Stimulated activated CD8-positive, alpha-beta memory T cell treated with anti-CD3 and anti-CD28 coated beads, Interleukin-7, amount 100 ng/mL, for 48 hours (primary cell): ENCODE measurements at regions not wholly inside any gene's neighbourhood (a gene's known extent, or its start where the extent isn't known, plus 50 kb on each side); places are given as distances from the start of the nearest gene placed in this dataset.

ENCODE experiments used
- DNase-seq, 2 donors: peaks; one replicate each; pipeline ENCODE4 v3.0.0-alpha.2; 2020; ENCODE audit warnings: low read depth in 1 of 2; ENCODE audit errors: extremely low read depth in 1 of 2

- DNase-seq = no peak
Measured at GRCh38 chr7:130926001-130926691, 192.1 kb upstream of the KLF14 start.

- DNase-seq = no peak
Measured at GRCh38 chr7:130927062-130927461, 193.1 kb upstream of the KLF14 start.

GRCh38 chr7:130927564-130927963 lies 193.6 kb upstream of the KLF14 start:
- DNase-seq = no peak

GRCh38 chr7:130929896-130930659 lies 196.1 kb upstream of the KLF14 start:
- no peak for DNase-seq

- DNase-seq = no peak
Measured at GRCh38 chr7:130930681-130931080, 196.7 kb upstream of the KLF14 start.

GRCh38 chr7:130931423-130931822 lies 197.4 kb upstream of the KLF14 start:
- DNase-seq = no peak

DNA sequence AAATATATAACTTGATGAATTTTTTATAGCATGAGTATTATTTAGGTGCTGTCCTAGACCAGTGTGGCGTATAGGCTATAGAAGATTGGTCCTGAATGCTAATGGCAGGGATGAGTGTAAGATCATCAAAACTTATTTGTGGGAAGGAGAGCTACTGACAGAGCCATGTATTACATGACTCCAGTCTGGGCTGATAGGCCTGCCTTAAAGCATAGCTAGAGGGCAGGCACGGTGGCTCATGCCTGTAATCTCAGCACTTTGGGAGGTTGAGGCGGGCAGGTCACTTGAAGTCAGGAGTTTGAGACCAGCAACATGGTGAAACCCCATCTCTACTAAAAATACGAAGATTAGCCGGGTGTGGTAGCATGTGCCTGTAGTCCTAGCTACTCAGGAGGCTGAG lies 198.1 kb upstream of the KLF14 start:
- no peak for DNase-seq

GRCh38 chr7:130932667-130933432 lies 198.8 kb upstream of the KLF14 start:
- DNase-seq = no peak

GRCh38 chr7:130933919-130934318 lies 199.9 kb upstream of the KLF14 start:
- DNase-seq = no peak

- no peak for DNase-seq
Measured at GRCh38 chr7:130935564-130936157, 201.7 kb upstream of the KLF14 start.

GRCh38 chr7:130936202-130936931 lies 202.4 kb upstream of the KLF14 start:
- DNase-seq = no peak

DNA sequence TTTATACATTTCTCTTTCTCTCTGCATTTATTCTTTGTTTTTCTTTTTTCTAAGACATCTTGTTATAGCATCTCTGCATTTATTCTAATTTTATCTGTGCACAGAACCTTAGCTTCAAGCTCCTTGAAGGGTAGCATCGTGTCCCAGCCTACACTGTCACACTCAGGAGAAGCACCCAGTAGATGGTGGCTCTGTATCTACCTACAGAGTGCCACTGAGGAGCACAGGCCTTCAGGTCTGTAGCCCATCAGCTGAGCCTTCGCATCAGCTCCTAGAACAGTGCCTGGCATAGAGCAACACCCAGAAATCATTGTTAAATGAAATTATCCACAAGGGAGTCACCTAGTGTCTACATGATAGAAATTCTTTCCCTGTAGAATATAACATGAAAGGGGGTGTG lies 203.0 kb upstream of the KLF14 start:
- DNase-seq = no peak

DNA sequence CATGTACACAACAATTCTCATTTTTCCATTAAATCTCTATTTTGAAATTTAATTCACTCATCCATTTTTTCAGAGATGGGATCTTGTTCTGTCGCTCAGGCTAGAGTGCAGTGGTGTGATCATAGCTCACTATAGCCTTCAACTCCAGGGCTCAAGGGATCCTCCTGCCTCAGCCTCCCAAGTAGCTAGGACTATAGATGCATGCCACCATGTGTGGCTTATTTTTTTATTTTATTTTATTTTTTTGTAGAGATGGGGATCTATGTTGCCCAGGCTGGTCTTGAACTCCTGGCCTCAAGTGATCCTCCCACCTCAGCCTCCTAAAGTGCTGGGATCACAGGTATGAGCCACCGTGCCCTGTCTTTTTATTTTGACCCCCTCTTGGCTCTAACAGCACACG lies 203.8 kb upstream of the KLF14 start:
- no peak for DNase-seq

DNA sequence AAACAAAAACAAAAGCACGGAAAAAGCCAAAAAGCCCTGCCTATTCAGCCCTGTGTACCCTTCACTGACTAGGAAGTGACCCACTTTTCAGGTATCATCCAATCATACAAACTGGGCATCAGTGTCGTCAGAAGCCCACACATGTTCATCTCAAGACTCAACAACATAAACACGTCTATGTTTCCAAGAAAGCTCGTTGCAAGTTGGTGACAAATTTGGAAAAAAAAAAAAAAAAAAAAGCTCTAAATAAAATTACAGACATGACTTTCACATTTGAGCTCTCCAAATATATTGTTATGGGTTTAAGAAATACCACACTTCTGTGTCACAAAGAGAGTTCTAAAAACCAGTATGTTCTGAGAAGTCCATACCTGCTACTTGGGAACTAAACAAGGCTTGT lies 204.7 kb upstream of the KLF14 start:
- no peak for DNase-seq

DNA sequence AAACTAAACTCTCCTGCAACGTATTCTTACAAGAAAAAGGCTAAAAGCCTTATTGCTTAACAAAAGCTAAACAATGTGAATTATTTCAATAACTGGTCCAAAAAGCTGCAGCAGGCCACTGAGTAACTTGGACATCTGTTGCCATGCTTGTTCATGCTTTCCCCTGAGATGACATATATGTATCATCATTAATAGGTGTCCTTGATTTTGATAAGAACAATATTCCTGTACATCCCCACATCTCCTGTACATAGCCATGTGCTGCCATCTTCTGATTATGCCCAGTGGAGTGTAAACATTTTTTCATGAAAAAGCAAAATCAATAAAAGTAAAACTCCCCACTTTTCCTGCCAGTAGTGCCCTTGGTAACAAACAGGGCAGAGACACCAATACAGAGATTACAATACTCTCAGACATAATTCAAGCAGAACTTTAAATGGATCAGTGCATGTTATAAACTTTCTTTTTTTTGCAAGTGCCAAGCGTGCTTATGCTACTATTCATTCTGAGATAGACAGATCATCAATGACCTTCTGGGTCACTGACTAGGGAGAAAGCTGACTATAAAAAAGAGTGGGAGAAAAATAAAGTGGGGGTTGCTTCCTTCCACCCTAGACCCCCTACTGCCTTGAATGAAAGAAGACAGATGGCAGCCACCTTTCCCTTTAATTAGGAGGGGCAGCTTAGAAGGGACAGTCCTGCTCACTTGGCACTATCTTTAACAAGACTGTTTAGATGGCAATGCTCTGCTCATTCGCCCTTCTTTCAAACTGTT lies 205.5 kb upstream of the KLF14 start:
- DNase-seq = no peak

- DNase-seq = no peak
Measured at GRCh38 chr7:130940326-130940725, 206.3 kb upstream of the KLF14 start.

DNA sequence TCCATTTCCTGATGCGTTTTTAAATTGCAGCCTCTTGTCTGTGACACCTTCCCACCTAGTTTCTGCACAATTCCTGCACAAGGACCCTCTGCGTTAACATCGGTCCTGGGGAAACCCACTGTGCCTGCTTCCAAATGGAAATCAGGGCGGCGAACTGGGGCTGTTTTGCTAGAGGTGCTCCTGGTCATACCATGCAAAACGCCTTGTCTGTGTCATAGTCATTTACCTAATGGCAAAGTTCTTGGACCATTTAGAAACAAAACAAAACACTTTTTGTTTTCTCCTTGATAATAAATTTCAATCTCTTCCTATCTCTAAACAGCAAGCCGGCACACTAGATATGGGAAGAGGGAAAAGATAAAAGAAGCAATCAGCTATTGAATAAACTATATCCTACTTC lies 206.9 kb upstream of the KLF14 start:
- no peak for DNase-seq

DNA sequence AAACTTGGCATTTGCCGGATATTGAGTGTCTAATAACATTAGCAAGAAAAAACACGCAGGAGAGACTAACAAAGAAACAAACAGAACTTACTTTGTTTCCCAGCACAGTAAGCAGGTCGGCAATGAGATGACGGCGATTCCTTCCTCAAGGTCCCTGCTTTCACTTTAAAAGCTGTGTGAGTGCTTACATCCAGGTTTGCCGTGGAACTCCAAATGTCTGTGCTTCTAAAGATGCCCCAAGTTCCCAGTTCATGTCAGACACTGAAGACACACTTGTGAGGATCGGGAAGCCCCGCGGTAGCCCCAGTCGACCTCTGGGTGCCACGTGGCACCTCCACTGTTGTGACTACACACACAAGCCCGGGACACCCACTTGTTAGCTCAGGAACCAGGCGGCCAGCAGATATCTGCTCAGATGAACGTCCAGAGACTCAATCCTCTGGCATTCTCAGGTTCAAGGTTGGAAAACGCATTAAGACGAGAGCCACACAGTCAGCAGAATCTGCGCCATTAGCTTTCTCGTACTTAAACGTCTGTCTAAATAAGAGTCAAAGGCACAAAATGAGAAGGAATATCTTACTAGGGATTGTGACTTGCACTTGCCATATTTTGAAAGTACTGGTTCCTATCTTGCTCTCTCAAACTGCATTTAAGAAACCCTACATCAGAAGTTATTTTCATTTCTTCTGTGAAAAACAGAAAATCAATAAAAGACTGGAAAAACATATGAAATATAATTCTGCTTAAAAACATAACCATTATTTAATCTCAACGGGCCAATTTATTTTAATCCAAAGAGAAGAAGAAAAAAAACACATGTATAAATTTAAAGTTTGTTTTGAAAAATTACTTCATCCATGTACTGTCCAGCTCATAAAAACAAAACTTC lies 207.6 kb upstream of the KLF14 start:
- no peak for DNase-seq
